Duodenal mucosa (tissue), 2 donors: ENCODE measurements at regions not wholly inside any gene's neighbourhood (a gene's known extent, or its start where the extent isn't known, plus 50 kb on each side); places are given as distances from the start of the nearest gene placed in this dataset.
"Not testable (repeated sequence)": the region's sequence is repeated elsewhere in the genome, so short reads cannot be mapped to it uniquely, and the experiment has no call there.

Source experiments
- H3K27ac ChIP-seq: one replicate; pipeline ENCODE4 v1.7.0; 2013; ENCODE audit warnings: low read depth, low read length
- H3K27me3 ChIP-seq, 2 donors: one replicate each; pipeline ENCODE4 v1.7.0; 2013; ENCODE audit warnings: low read length in 2 of 2, control low read depth in 1 of 2; ENCODE audit not compliant: insufficient read depth in 2 of 2, control insufficient read depth in 1 of 2
- H3K36me3 ChIP-seq, 2 donors: one replicate each; pipeline ENCODE4 v1.7.0; 2013; ENCODE audit warnings: low read length in 2 of 2, control low read depth in 1 of 2; ENCODE audit not compliant: insufficient read depth in 2 of 2, control insufficient read depth in 1 of 2
- H3K4me1 ChIP-seq, 2 donors: one replicate each; pipeline ENCODE4 v1.7.0; 2013; ENCODE audit warnings: low read length in 2 of 2, control low read depth in 1 of 2; ENCODE audit not compliant: insufficient read depth in 2 of 2, control insufficient read depth in 1 of 2
- H3K4me3 ChIP-seq, 2 donors: one replicate each; pipeline ENCODE4 v1.7.0; 2013; ENCODE audit warnings: low read length in 2 of 2, low read depth in 1 of 2
- H3K9ac ChIP-seq, 2 donors: one replicate each; pipeline ENCODE4 v1.7.0; 2013; ENCODE audit warnings: low read length in 2 of 2, low read depth in 1 of 2
- H3K9me3 ChIP-seq, 2 donors: one replicate each; pipeline ENCODE4 v1.7.0; 2013; ENCODE audit warnings: low read length in 2 of 2, control low read depth in 1 of 2; ENCODE audit not compliant: control insufficient read depth in 1 of 2

DNA sequence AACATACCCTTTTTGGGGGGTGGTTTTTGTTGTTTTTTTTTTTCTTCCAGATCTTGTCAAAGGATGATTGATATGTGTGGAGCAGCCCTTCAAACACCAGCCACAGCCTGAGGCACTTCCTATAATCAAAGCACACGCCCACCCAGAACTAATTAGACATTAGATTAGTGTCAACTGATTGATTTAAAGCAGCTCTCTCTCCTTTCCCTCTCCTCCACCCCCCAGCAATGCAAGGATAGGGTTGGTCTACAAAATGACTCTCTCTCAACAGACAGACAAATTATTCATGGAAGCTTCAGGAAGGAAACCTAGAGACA, 250.3 kb upstream of the SOX9 start:
- Histone ChIP-seq H3K36me3 (no peaks in the 10 kb centered on the region), H3K4me1 (no peaks in the 10 kb centered on the region), H3K4me3 (no peak overlapping the region), H3K9ac (no peak overlapping the region), H3K27me3 (no peaks in the 10 kb centered on the region), H3K9me3 (peaks cover 0 to 3% of the 10 kb centered on the region in 2 donors), H3K27ac (no peak overlapping the region)

DNA sequence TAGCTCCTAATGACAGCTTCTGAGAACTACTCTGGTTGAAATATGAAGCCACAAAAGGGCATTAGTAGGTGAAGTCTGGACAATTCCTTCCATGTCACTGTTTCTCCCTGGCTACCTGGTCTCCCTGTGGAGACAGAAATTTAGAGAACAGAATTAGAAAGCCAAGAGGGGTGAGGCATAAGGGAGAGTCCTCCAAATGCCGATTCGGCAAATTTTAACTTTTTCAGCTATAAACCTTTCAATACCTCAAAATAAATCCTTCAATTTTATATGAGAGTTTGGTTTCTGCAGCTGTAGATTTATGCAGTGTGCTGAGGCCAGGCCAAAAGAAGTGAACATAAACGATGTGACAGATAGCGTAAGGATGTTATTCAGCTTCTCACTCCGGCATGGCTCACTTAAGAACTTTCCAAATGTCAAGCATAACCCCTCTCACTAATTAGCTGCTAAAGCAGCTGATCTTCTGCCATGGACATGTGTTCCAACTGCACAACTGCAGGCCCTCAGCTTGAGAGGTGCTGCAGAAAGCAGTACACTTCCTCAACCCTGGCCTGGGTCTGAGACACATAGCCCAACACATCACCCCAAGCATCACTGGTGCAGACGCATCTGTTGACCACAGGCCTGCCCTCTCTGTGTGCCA, 247.9 kb upstream of the SOX9 start:
- H3K4me1 ChIP-seq = no peaks in the 10 kb centered on the region
- no peaks in the 10 kb centered on the region for H3K36me3 ChIP-seq
- H3K27ac ChIP-seq = no peak overlapping the region

DNA sequence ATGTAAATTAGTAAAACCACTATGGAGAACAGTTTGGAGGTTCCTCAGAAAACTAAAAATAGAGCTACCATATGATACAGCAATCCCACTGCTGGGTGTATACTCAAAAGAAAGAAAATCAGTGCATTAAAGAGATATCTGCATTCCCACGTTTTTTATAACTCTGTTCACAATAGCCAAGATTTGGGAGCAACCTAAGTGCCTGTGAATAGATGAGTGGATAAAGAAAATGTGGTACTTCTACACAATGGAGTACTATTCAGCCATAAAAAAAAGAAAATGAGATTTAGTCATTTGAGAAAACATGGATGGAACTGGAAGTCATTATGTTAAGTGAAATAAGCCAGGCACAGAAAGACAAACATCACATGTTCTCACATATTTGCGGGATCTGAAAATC, 246.0 kb upstream of the SOX9 start:
- not testable (repeated sequence) for H3K27ac ChIP-seq, H3K9ac ChIP-seq, H3K27me3 ChIP-seq, H3K4me1 ChIP-seq, H3K9me3 ChIP-seq, H3K36me3 ChIP-seq, H3K4me3 ChIP-seq

More for the DNA sequence above, 247.9 kb upstream of the SOX9 start:
- Histone ChIP-seq H3K9ac (no peak overlapping the region), H3K4me3 (no peak overlapping the region), H3K9me3 (peaks cover 0 to 3% of the 10 kb centered on the region in 2 donors), H3K27me3 (no peaks in the 10 kb centered on the region)

DNA sequence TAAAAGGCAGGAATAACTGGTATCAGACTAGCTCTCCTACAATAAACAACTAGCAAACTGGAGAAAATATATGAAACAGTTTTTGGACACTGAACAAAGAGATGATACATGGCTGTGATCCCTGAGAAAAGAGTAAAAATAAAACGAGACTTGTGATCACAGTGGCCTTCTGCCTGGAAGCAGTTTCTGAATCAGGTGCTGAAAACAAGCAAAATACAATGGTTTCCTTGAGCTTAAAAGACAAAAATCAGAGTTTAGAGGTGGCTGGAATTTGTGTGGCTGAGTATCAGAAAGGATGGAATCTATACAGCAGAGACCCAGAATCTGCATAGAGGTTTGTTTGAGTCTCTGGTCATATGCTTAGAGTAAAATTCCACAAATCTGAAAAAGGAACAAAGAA, 242.5 kb upstream of the SOX9 start:
- no peaks in the 10 kb centered on the region for H3K4me1 ChIP-seq

DNA sequence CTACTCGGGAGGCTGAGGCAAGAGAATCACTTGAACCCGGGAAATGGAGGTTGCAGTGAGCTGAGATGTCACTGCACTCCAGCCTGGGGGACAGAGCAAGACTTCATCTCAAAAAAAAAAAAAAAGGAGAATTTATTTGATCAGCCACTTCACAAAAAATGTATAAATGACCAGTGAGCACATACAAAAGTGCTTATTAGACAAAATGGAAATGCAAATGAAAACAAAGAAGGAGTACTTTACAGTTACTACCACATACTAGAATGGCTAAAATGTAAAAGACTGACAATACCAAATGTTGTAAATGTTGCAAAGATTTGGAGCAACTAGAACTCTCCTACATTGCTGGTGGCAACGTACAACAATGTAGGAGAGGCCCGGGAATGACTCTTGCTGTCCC, 241.8 kb upstream of the SOX9 start:
- Histone ChIP-seq H3K36me3 (no peaks in the 10 kb centered on the region), H3K27ac (no peak overlapping the region)

More for the DNA sequence above, 242.5 kb upstream of the SOX9 start:
- Histone ChIP-seq H3K9ac (no peak overlapping the region), H3K27ac (no peak overlapping the region), H3K36me3 (no peaks in the 10 kb centered on the region), H3K4me3 (no peak overlapping the region), H3K9me3 (no peaks in the 10 kb centered on the region), H3K27me3 (no peaks in the 10 kb centered on the region)

DNA sequence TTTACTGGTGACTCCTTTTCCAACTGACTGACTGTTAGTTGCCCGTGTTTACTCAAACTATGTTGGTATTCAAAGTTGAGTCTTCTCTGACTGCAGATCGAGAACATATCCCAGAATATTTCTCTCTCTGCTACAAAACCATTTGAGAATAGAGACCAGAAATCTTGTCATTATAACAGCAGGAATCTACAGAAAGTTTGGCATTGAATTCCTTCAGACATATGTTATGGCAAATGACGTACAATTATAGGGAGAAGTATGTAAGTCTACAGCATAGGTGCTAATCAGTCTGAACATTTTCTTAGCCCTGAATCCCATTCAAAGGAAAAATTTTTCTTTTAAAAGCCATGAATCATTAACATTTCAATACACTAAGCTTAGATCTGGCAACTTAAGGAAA, 239.8 kb upstream of the SOX9 start:
- Histone ChIP-seq H3K27me3 (no peaks in the 10 kb centered on the region), H3K36me3 (no peaks in the 10 kb centered on the region), H3K27ac (no peak overlapping the region), H3K9ac (no peak overlapping the region), H3K4me3 (no peak overlapping the region), H3K4me1 (no peaks in the 10 kb centered on the region), H3K9me3 (no peaks in the 10 kb centered on the region)

More for the DNA sequence above, 241.8 kb upstream of the SOX9 start:
- no peaks in the 10 kb centered on the region for H3K4me1 ChIP-seq
- no peaks in the 10 kb centered on the region for H3K27me3 ChIP-seq
- no peak overlapping the region for H3K4me3 ChIP-seq
- no peak overlapping the region for H3K9ac ChIP-seq
- H3K9me3 ChIP-seq = no peaks in the 10 kb centered on the region

DNA sequence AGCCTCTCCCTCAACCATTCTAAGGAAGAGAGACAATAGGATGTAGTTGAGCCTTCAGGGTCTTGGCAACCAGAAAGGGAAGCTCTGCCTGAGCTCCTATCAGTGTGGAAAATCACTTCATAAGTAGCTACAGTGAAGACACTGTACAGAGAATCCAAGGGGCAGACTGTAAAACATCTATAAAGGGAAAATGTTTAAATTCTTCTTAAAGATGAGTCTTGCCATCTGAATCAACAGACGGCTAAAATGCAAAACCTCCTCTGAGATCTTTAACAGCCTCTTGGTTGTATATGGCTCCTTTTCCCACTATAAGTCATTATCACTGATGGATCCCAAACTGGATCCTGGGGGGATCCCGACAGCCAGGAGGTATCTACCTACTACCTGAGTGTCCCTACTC, 239.2 kb upstream of the SOX9 start:
- H3K9me3 ChIP-seq = no peaks in the 10 kb centered on the region
- no peaks in the 10 kb centered on the region for H3K27me3 ChIP-seq
- no peak overlapping the region for H3K9ac ChIP-seq
- no peak overlapping the region for H3K27ac ChIP-seq
- H3K4me3 ChIP-seq = no peak overlapping the region
- no peaks in the 10 kb centered on the region for H3K36me3 ChIP-seq
- H3K4me1 ChIP-seq = no peaks in the 10 kb centered on the region

DNA sequence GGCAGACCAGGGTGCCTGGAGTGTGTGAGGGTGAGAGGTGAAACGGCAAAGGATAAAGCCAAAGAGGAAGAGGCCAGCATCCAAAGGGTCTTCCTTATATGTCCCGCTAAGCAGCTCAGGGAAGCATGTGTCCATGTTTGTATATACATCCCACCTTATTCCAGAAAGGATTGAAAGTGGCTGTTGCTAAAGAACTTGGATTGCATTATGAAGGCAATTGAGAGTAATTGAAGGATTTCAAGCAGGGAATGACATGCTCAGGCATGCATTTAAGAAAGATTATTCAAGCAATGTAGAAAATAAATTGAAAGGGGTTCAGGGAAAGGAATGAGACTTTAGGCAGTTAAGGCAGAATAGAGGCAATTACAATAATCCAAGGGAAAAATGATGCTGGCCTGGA, 237.6 kb upstream of the SOX9 start:
- Histone ChIP-seq H3K9ac (no peak overlapping the region), H3K9me3 (no peaks in the 10 kb centered on the region), H3K36me3 (no peaks in the 10 kb centered on the region), H3K4me3 (no peak overlapping the region), H3K27me3 (no peaks in the 10 kb centered on the region), H3K4me1 (no peaks in the 10 kb centered on the region), H3K27ac (no peak overlapping the region)

DNA sequence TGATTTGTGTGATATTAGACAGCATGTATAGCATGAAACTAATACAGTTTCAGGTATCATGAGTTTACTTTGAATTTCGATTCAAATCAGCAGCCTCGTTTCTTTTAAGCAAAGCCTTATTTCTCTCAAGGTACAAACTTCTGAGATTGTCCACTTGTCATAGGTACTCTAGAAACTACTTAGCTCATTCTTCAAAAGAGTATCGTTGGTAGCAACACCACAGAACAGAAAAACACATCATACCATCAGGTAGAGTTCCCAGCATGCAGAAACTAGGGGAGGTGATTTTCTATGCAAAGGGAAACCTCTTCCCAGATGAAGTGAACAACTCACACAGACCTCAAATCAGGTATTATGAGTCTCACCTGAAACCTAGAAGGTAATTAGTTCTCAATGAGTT, 237.0 kb upstream of the SOX9 start:
- no peaks in the 10 kb centered on the region for H3K4me1 ChIP-seq
- no peak overlapping the region for H3K27ac ChIP-seq
- H3K4me3 ChIP-seq = no peak overlapping the region
- no peaks in the 10 kb centered on the region for H3K36me3 ChIP-seq
- no peaks in the 10 kb centered on the region for H3K27me3 ChIP-seq
- H3K9me3 ChIP-seq = no peaks in the 10 kb centered on the region
- no peak overlapping the region for H3K9ac ChIP-seq

DNA sequence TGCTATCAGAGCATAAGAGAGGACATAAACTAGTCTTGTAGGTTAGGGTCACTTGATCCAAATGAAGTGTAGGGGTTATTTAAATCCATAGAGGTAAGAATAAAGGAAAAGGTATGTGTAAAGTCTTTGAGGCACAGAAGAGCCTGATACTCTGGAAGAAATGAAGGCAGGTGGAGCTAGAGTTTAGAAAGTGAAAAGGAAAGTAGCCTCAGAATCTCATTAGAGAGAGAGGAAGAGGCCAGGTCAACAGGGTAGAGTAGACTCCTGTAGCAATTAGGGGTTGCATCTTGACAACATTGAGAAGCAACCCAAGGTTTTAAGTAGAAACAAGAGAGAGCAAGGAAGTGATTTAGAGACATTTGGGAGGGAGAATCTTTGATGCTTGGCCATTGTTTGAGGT, 235.2 kb upstream of the SOX9 start:
- Histone ChIP-seq H3K4me1 (no peaks in the 10 kb centered on the region), H3K9me3 (no peaks in the 10 kb centered on the region), H3K27me3 (no peaks in the 10 kb centered on the region), H3K4me3 (no peak overlapping the region), H3K9ac (no peak overlapping the region), H3K27ac (no peak overlapping the region), H3K36me3 (no peaks in the 10 kb centered on the region)

DNA sequence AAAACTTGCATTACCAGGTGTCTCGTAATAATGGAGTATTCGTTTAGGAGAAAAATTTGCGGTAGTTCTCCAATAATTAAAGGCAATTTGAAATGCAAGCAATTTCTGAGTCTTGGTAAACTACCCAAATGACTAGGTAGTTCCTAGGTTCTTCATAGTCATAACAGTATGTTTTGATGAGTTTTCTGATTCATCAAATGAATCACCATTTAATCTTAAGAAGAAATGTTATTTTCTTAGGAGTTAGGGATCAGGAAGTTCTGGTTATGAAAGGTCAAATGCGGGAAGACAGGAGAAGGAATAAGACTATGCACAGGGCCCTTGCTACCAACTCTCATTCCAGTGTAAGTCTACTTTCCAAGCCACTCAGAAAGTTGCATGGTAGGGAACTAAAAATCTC, 221.5 kb upstream of the SOX9 start:
- Histone ChIP-seq H3K9me3 (no peaks in the 10 kb centered on the region), H3K9ac (no peak overlapping the region), H3K4me3 (no peak overlapping the region), H3K36me3 (no peaks in the 10 kb centered on the region), H3K4me1 (no peaks in the 10 kb centered on the region), H3K27me3 (no peaks in the 10 kb centered on the region), H3K27ac (no peak overlapping the region)
